ENCODE measurements at regions not wholly inside any gene's neighbourhood (a gene's known extent, or its start where the extent isn't known, plus 50 kb on each side); places are given as distances from the start of the nearest gene placed in this dataset.

GRCh38 chr2:198340846-198341245 is 536.5 kb downstream of the PLCL1 start:
- DNase-seq (no peak), ATAC-seq (no peak)
- Histone ChIP-seq H3K4me1 (no peaks in the 10 kb centered on the region), H3K4me3 (no peak overlapping the region), H3K36me3 (no peaks in the 10 kb centered on the region), H3K9me3 (no peaks in the 10 kb centered on the region), H3K27me3 (peaks cover 0 to 18% of the 10 kb centered on the region in 2 donors), H3K27ac (no peak overlapping the region)
- TF ChIP-seq CTCF (IDR thresholded peaks at IDR 0.05), result no peak
- intact Hi-C loops (cut with DNase I), result no loop called here

GRCh38 chr2:198339116-198339515 is 534.7 kb downstream of the PLCL1 start:
- no peaks in the 10 kb centered on the region for H3K36me3 ChIP-seq
- no peak for DNase-seq
- no peak for TF ChIP-seq CTCF (IDR thresholded peaks at IDR 0.05)
- H3K27ac ChIP-seq, result no peak overlapping the region
- H3K27me3 ChIP-seq, result peaks cover 0 to 18% of the 10 kb centered on the region in 2 donors
- ATAC-seq, result no peak
- H3K4me1 ChIP-seq, result no peaks in the 10 kb centered on the region
- H3K4me3 ChIP-seq, result no peak overlapping the region
- no peaks in the 10 kb centered on the region for H3K9me3 ChIP-seq
- intact Hi-C loops (cut with DNase I), result no loop called here

GRCh38 chr2:198337368-198337767 is 533.0 kb downstream of the PLCL1 start:
- Histone ChIP-seq H3K4me1 (no peaks in the 10 kb centered on the region), H3K4me3 (no peak overlapping the region), H3K36me3 (no peaks in the 10 kb centered on the region), H3K27me3 (peaks cover 0 to 18% of the 10 kb centered on the region in 2 donors), H3K9me3 (no peaks in the 10 kb centered on the region), H3K27ac (no peak overlapping the region)
- no peak for ATAC-seq
- TF ChIP-seq CTCF (IDR thresholded peaks at IDR 0.05), result no peak
- intact Hi-C loops (cut with DNase I), result no loop called here
- DNase-seq, result no peak

GRCh38 chr2:198328454-198328853 is 524.1 kb downstream of the PLCL1 start:
- Histone ChIP-seq H3K9me3 (no peaks in the 10 kb centered on the region), H3K4me3 (no peak overlapping the region), H3K27me3 (no peaks in the 10 kb centered on the region), H3K36me3 (no peaks in the 10 kb centered on the region), H3K27ac (no peak overlapping the region), H3K4me1 (no peaks in the 10 kb centered on the region)
- no peak for DNase-seq
- intact Hi-C loops (cut with DNase I), result no loop called here
- no peak for ATAC-seq
- no peak for TF ChIP-seq CTCF (IDR thresholded peaks at IDR 0.05)

- H3K27ac ChIP-seq, result no peak overlapping the region
- no peaks in the 10 kb centered on the region for H3K36me3 ChIP-seq
- ATAC-seq (no peak), DNase-seq (no peak)
- no peak for TF ChIP-seq CTCF (IDR thresholded peaks at IDR 0.05)
- no peaks in the 10 kb centered on the region for H3K9me3 ChIP-seq
- no peak overlapping the region for H3K4me3 ChIP-seq
- intact Hi-C loops (cut with DNase I), result no loop called here
- no peaks in the 10 kb centered on the region for H3K4me1 ChIP-seq
- no peaks in the 10 kb centered on the region for H3K27me3 ChIP-seq
Observed at GRCh38 chr2:198327526-198327925, 523.1 kb downstream of the PLCL1 start.
